Activated T-helper 2 cell treated with anti-CD3 and anti-CD28 coated beads, Interferon-gamma antibody, Interleukin-2, Interleukin-4, amounts not matched to agents 10 μg/mL and 5 μg/mL and 100 μg/mL, durations not matched to agents 14 hours and 24 hours and 36 hours (primary cell): ENCODE measurements at regions not wholly inside any gene's neighbourhood (a gene's known extent, or its start where the extent isn't known, plus 50 kb on each side); places are given as distances from the start of the nearest gene placed in this dataset.
"Not testable (repeated sequence)": the region's sequence is repeated elsewhere in the genome, so short reads cannot be mapped to it uniquely, and the experiment has no call there.

Source experiments
- DNase-seq: peaks from one replicate; pipeline ENCODE4 v3.0.0; 2021; ENCODE audit warnings: low spot score
- H3K27ac Mint-ChIP-seq: one replicate; pipeline ENCODE4 v1.8.0; 2021; ENCODE audit warnings: mixed read lengths
- H3K27me3 Mint-ChIP-seq: one replicate; pipeline ENCODE4 v1.8.0; 2021; ENCODE audit warnings: low read depth, mixed read lengths
- H3K36me3 Mint-ChIP-seq: one replicate; pipeline ENCODE4 v1.8.0; 2021; ENCODE audit warnings: low read depth, mixed read lengths
- H3K4me1 Mint-ChIP-seq: one replicate; pipeline ENCODE4 v1.8.0; 2021; ENCODE audit warnings: low read depth, mixed read lengths
- H3K4me3 Mint-ChIP-seq: one replicate; pipeline ENCODE4 v1.8.0; 2021; ENCODE audit warnings: low read depth, mild to moderate bottlenecking, moderate library complexity, mixed read lengths
- H3K9me3 Mint-ChIP-seq: one replicate; pipeline ENCODE4 v1.8.0; 2021; ENCODE audit warnings: mixed read lengths
- intact Hi-C: fragments of 100-400 bp; cut with micrococcal nuclease; formaldehyde crosslinking; loops from one replicate; pipeline ENCODE4 v1.15.1; 2023

- no peak overlapping the region for H3K4me3 Mint-ChIP-seq
- intact Hi-C loops: no loop called here
- H3K9me3 Mint-ChIP-seq: no peaks in the 10 kb centered on the region
- H3K27me3 Mint-ChIP-seq: no peaks in the 10 kb centered on the region
- no peaks in the 10 kb centered on the region for H3K4me1 Mint-ChIP-seq
- H3K36me3 Mint-ChIP-seq: no peaks in the 10 kb centered on the region
- DNase-seq: no peak
- no peak overlapping the region for H3K27ac Mint-ChIP-seq
These were observed 481.8 kb downstream of the USP25 start for GRCh38 chr21:16211339-16212303.

GRCh38 chr21:16213518-16213917 lies 483.7 kb downstream of the USP25 start:
- H3K36me3 Mint-ChIP-seq: no peaks in the 10 kb centered on the region
- H3K27ac Mint-ChIP-seq: no peak overlapping the region
- intact Hi-C loops: no loop called here
- no peaks in the 10 kb centered on the region for H3K4me1 Mint-ChIP-seq
- H3K9me3 Mint-ChIP-seq: no peaks in the 10 kb centered on the region
- H3K4me3 Mint-ChIP-seq: no peak overlapping the region
- no peak for DNase-seq
- no peaks in the 10 kb centered on the region for H3K27me3 Mint-ChIP-seq

DNA sequence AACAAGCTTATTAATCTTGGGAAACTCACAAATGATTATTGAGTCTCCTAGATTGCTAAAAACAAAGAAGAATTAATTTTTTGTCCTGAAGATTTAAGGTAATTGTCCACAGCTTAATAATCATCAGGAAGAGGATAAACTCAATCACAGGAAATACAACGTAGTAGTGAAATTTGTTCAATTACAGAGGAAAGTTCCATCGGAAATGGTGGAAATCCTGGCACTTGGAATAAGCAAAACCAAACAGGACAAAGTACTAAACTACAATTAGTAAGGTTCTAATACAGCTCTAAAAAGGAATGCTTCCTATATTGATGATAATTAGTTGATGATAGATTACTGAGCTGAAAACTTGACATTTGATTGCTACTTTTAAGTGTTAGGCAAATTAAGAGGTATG lies 485.4 kb downstream of the USP25 start:
- no peaks in the 10 kb centered on the region for H3K4me1 Mint-ChIP-seq
- H3K9me3 Mint-ChIP-seq: no peaks in the 10 kb centered on the region
- DNase-seq: no peak
- H3K27me3 Mint-ChIP-seq: no peaks in the 10 kb centered on the region
- no peak overlapping the region for H3K27ac Mint-ChIP-seq
- no peaks in the 10 kb centered on the region for H3K36me3 Mint-ChIP-seq
- H3K4me3 Mint-ChIP-seq: no peak overlapping the region
- intact Hi-C loops: no loop called here

DNA sequence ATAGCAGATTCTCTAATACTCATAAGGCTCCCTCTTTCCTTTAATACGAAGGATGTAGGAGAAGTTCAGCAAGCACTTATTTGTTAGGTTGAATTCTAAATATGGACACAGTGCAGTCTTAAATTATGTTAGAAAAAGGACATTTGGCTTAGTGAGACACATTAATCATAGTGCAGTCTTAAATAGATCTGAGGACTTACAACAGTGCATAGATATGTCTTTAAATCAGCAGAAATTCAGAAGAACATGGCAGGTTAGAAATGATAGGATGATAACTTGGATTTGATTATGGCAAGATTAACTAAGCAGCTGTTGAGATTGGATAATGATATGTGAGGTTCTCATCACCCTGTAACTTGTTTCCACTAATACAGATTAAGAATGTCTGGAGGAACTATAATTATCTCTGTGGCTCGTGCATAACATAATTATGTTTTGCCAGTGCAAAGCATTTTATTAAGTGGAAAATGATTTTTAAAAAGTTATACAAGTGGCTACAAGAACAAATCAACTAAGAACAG lies 485.9 kb downstream of the USP25 start:
- Mint-ChIP-seq H3K27ac (no peak overlapping the region), H3K4me1 (no peaks in the 10 kb centered on the region), H3K4me3 (no peak overlapping the region), H3K36me3 (no peaks in the 10 kb centered on the region), H3K9me3 (no peaks in the 10 kb centered on the region), H3K27me3 (no peaks in the 10 kb centered on the region)
- no peak for DNase-seq
- intact Hi-C loops: no loop called here

DNA sequence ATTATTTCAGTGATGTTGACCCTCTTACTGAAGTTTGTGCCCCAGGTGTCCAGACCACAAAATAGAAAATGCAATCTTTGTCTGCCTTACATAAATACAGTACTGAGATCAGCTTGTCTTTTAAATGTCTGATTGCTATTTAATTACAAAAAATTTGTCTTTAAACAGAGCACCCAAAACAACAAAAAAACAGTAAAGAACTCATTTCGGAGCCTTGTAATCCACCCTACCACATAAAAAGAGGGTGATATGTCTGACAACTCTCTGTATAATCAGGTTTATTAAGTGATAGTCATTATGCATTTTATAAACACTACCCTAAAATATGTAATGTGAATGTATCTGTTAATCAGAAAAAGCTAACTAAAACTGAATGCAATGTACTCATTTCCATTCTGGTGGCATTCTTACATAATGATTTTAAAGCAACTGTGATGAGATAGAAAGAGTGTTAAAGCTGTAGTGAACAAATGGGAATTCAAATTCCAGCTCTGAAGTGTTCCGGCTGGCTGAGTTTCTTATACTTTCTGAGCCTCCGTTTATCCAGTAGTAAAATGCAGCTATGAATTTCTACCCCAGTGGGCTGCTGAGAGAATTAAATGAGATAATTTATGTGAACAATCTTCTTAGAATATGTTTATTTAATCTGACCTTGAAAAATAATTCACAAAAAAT lies 486.6 kb downstream of the USP25 start:
- Mint-ChIP-seq H3K36me3 (no peaks in the 10 kb centered on the region), H3K9me3 (no peaks in the 10 kb centered on the region), H3K27ac (no peak overlapping the region), H3K4me3 (no peak overlapping the region), H3K4me1 (no peaks in the 10 kb centered on the region), H3K27me3 (no peaks in the 10 kb centered on the region)
- intact Hi-C loops: no loop called here
- DNase-seq: no peak

- Mint-ChIP-seq H3K4me3 (no peak overlapping the region), H3K36me3 (no peaks in the 10 kb centered on the region), H3K9me3 (no peaks in the 10 kb centered on the region), H3K4me1 (no peaks in the 10 kb centered on the region), H3K27me3 (no peaks in the 10 kb centered on the region), H3K27ac (no peak overlapping the region)
- intact Hi-C loops: no loop called here
- no peak for DNase-seq
These were observed 489.0 kb downstream of the USP25 start for GRCh38 chr21:16218682-16219343.

DNA sequence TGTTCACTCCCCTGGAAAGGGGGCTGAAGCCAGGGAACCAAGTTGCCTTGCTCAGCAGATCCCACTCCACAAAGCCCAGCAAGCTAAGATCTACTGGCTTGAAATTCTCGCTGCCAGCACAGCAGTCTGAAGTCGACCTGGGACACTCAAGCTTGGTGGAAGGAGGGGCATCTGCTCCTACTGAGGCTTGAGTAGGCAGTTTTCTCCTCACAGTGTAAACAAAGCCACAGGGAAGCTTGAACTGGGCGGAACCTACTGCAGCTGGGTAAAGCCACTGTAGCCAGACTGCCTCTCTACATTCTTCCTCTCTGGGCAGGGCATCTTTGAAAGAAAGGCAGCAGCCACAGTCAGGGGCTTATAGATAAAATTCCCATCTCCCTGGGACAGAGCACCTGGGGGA lies 495.0 kb downstream of the USP25 start:
- DNase-seq, intact Hi-C loops, H3K4me3 Mint-ChIP-seq, H3K36me3 Mint-ChIP-seq, H3K9me3 Mint-ChIP-seq, H3K4me1 Mint-ChIP-seq, H3K27me3 Mint-ChIP-seq, H3K27ac Mint-ChIP-seq: not testable (repeated sequence)

DNA sequence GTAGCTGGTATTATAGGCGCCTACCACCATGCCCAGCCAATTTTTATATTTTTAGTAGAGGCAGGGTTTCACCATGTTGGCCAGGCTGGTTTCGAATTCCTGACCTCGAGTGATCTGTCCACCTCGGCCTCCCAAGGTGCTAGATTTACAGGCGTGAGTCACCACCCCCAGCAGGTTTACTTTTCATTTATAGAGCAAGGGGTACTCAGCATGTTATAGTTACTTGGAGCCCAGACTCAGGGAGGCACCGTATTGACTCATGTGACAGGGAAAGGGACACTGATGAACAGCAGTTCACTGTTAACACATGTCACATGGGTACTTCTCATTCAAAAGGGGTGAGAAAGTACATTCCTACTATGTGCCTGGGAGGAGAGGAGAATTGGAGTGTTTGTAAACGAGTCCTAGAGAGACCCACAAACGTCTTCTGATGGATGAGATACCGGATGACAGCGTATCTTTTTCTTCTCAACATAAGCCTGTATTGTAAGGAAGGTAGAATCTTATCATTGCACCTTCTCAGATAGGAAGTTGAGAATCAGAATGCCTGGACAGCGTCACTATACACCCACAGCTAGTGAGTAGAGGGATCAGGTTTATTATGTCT lies 510.0 kb downstream of the USP25 start:
- H3K36me3 Mint-ChIP-seq: no peaks in the 10 kb centered on the region
- no peaks in the 10 kb centered on the region for H3K27me3 Mint-ChIP-seq
- no peaks in the 10 kb centered on the region for H3K4me1 Mint-ChIP-seq
- intact Hi-C loops: no loop called here
- no peak overlapping the region for H3K27ac Mint-ChIP-seq
- DNase-seq: no peak
- no peaks in the 10 kb centered on the region for H3K9me3 Mint-ChIP-seq
- H3K4me3 Mint-ChIP-seq: no peak overlapping the region

DNA sequence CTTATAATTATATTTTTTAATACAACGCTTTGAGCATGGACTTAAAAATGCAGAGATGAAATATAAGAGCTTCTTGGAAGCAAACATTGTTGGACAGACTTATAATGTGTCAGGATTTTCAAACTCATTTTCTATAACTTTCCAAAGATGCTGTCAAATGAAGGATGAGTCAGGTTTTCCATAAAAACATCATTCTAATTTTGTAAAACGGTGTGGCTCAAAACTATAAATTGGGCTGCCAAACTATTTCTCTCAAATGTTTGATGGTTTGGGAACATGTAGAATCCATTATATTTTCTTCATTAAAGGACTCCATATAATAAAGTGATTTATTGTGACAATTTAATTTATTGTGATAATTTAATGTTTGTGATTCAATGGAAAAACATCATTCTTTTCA lies 511.2 kb downstream of the USP25 start:
- Mint-ChIP-seq H3K4me3 (no peak overlapping the region), H3K4me1 (no peaks in the 10 kb centered on the region), H3K9me3 (no peaks in the 10 kb centered on the region), H3K36me3 (no peaks in the 10 kb centered on the region), H3K27ac (no peak overlapping the region), H3K27me3 (no peaks in the 10 kb centered on the region)
- DNase-seq: no peak
- intact Hi-C loops: no loop called here

- Mint-ChIP-seq H3K36me3 (no peaks in the 10 kb centered on the region), H3K27ac (no peak overlapping the region), H3K27me3 (no peaks in the 10 kb centered on the region), H3K4me3 (no peak overlapping the region), H3K4me1 (no peaks in the 10 kb centered on the region), H3K9me3 (no peaks in the 10 kb centered on the region)
- intact Hi-C loops: no loop called here
- no peak for DNase-seq
These were observed 511.7 kb downstream of the USP25 start for GRCh38 chr21:16241479-16241963.

DNA sequence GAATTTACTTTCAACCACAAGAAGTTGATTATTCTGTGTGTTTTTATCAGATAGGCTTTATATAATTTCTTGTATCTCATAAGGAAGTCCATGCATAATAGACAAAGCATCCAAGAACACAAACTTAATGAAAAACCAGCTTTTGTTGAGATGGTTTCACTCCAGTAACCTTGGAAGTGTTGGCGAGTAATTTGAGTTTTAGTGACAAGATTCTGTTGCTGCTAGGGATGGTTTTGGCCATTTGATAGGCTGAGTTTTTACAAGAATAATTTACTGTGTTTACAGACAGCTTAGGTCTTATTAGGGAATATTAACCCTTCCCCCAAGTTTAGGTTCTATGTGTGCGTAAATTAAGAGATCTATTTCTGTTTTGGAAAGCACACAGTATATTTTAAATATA lies 513.6 kb downstream of the USP25 start:
- intact Hi-C loops: no loop called here
- H3K36me3 Mint-ChIP-seq: no peaks in the 10 kb centered on the region
- H3K4me1 Mint-ChIP-seq: no peaks in the 10 kb centered on the region

DNA sequence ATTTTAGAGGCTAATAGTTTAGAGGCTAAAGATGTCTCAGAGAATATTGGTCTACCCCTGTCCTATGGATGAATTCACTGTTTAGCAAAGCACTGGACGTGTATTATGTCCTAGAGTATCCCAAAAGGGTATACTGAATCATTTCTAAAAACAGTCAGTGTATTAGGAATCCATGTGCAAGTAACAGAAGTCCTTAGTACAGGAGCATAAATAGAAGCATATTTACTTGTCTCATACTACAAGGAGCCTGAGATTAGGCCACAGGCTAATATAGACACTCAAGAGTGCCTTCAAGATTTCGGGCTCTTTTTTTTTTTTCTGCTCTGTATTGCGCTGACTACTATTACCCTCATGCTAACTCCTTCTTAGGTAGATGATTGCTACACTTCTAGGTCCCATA lies 518.9 kb downstream of the USP25 start:
- DNase-seq: no peak
- no peaks in the 10 kb centered on the region for H3K27me3 Mint-ChIP-seq
- H3K27ac Mint-ChIP-seq: no peak overlapping the region
- no peaks in the 10 kb centered on the region for H3K4me1 Mint-ChIP-seq
- intact Hi-C loops: no loop called here
- no peaks in the 10 kb centered on the region for H3K36me3 Mint-ChIP-seq
- no peak overlapping the region for H3K4me3 Mint-ChIP-seq
- no peaks in the 10 kb centered on the region for H3K9me3 Mint-ChIP-seq

More for the DNA sequence above, 513.6 kb downstream of the USP25 start:
- Mint-ChIP-seq H3K27ac (no peak overlapping the region), H3K4me3 (no peak overlapping the region), H3K9me3 (no peaks in the 10 kb centered on the region), H3K27me3 (no peaks in the 10 kb centered on the region)
- DNase-seq: no peak
